ENCODE measurements at regions not wholly inside any gene's neighbourhood (a gene's known extent, or its start where the extent isn't known, plus 50 kb on each side); places are given as distances from the start of the nearest gene placed in this dataset.

DNA sequence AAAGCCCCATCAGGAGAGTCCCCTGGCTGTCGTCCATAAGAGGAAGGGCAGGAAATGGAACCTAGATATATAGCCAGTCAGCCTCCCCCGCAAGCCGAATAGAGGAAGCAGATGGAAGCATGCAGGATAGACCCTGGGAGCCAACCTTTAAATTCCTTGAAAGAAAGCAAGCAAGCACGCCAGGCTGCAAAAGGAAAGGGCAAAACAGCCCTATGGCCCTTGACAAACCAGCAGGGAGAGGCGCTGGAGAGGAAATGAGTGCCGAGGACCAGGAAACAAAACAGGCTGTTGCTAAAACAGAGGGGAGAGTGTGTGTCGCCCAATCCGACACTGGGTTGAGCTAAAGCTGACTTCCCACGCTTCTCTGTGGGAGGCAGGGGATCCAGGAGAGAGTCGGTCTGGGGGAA lies 203.5 kb upstream of the MTNR1B start:
- H3K79me2 ChIP-seq (ENCODE audit: control insufficient read depth, insufficient read depth, low read length) = no peaks in the 10 kb centered on the region
- H2AFZ ChIP-seq (ENCODE audit: low read length) = peak overlapping the region; percentile 77
- no peaks in the 10 kb centered on the region for H3K9me3 ChIP-seq (ENCODE audit: control insufficient read depth, insufficient read depth, low read depth, low read length)
- H3K4me2 ChIP-seq (ENCODE audit: extremely low read depth, insufficient read depth, low read length) = peak overlapping the region; percentile 21
- DNase-seq (ENCODE audit: low read depth in 2 of 2) = peak; percentile 14 to 56
- peak overlapping the region in 1 of 4 experiments; percentile 37 for H3K4me3 ChIP-seq (replicated peaks in 1 of 4; ENCODE audit: control extremely low read depth in 1 of 4, insufficient read depth in 1 of 4, low read depth in 3 of 4, low read length in 4 of 4)
- no peaks in the 10 kb centered on the region for H3K4me1 ChIP-seq (ENCODE audit: control insufficient read depth, extremely low read depth, insufficient read depth, low read length)
- TF ChIP-seq EZH2 (IDR thresholded peaks at IDR 0.05; ENCODE audit: low read length, missing control alignments) = no peak
- TF ChIP-seq, protein P1, sequence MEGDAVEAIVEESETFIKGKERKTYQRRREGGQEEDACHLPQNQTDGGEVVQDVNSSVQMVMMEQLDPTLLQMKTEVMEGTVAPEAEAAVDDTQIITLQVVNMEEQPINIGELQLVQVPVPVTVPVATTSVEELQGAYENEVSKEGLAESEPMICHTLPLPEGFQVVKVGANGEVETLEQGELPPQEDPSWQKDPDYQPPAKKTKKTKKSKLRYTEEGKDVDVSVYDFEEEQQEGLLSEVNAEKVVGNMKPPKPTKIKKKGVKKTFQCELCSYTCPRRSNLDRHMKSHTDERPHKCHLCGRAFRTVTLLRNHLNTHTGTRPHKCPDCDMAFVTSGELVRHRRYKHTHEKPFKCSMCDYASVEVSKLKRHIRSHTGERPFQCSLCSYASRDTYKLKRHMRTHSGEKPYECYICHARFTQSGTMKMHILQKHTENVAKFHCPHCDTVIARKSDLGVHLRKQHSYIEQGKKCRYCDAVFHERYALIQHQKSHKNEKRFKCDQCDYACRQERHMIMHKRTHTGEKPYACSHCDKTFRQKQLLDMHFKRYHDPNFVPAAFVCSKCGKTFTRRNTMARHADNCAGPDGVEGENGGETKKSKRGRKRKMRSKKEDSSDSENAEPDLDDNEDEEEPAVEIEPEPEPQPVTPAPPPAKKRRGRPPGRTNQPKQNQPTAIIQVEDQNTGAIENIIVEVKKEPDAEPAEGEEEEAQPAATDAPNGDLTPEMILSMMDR (conservative IDR thresholded peaks at IDR 0.05 in 1 of 2, IDR thresholded peaks at IDR 0.05 in 1 of 2; ENCODE audit: low read depth in 1 of 2, low read length in 2 of 2) = no peak
- no peaks in the 10 kb centered on the region for H3K36me3 ChIP-seq (ENCODE audit: control insufficient read depth, insufficient read depth, low read length)
- no peak overlapping the region for H3K9ac ChIP-seq (ENCODE audit: insufficient read depth, low read length)
- no peaks in the 10 kb centered on the region for H4K20me1 ChIP-seq (ENCODE audit: control insufficient read depth, extremely low read depth, insufficient read depth, low read length)
- no peaks in the 10 kb centered on the region for H3K27me3 ChIP-seq (ENCODE audit: control insufficient read depth, insufficient read depth, low read length)
- no peak overlapping the region for H3K27ac ChIP-seq (ENCODE audit: insufficient read depth, low read length)

DNA sequence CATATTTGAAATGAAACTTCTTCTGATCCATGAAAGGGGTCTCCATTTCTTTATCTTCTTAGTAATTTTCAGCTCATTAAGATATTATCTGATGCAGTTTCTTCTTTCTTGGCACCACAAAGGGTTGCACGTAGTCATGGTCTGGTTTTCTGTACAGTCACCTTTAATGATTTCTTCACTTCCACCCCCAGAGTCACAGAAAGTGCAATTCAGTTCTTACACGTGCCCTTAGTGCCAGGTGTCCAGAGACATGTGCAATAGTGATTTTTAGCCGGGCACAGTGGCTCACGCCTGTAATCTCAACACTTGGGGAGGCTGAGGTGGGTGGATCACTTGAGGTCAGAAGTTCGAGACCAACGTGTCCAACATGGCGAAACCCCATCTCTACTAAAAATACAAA lies 202.8 kb upstream of the MTNR1B start:
- Histone ChIP-seq H3K27me3 (ENCODE audit: control insufficient read depth, insufficient read depth, low read length) (no peaks in the 10 kb centered on the region), H3K27ac (ENCODE audit: insufficient read depth, low read length) (no peak overlapping the region), H3K4me2 (ENCODE audit: extremely low read depth, insufficient read depth, low read length) (no peak overlapping the region), H3K9ac (ENCODE audit: insufficient read depth, low read length) (no peak overlapping the region), H3K9me3 (ENCODE audit: control insufficient read depth, insufficient read depth, low read depth, low read length) (no peaks in the 10 kb centered on the region), H3K36me3 (ENCODE audit: control insufficient read depth, insufficient read depth, low read length) (no peaks in the 10 kb centered on the region), H3K4me3 (replicated peaks in 1 of 4; ENCODE audit: control extremely low read depth in 1 of 4, insufficient read depth in 1 of 4, low read depth in 3 of 4, low read length in 4 of 4) (no peak overlapping the region), H4K20me1 (ENCODE audit: control insufficient read depth, extremely low read depth, insufficient read depth, low read length) (no peaks in the 10 kb centered on the region), H3K4me1 (ENCODE audit: control insufficient read depth, extremely low read depth, insufficient read depth, low read length) (no peaks in the 10 kb centered on the region), H3K79me2 (ENCODE audit: control insufficient read depth, insufficient read depth, low read length) (no peaks in the 10 kb centered on the region), H2AFZ (ENCODE audit: low read length) (no peak overlapping the region)
- peak in 1 of 2 donors; percentile 7 for DNase-seq (ENCODE audit: low read depth in 2 of 2)
- TF ChIP-seq EZH2 (IDR thresholded peaks at IDR 0.05; ENCODE audit: low read length, missing control alignments) = no peak
- TF ChIP-seq, protein P1 (conservative IDR thresholded peaks at IDR 0.05 in 1 of 2, IDR thresholded peaks at IDR 0.05 in 1 of 2; ENCODE audit: low read depth in 1 of 2, low read length in 2 of 2) = no peak

GRCh38 chr11:92767416-92767815 lies 202.0 kb upstream of the MTNR1B start:
- no peak for DNase-seq (ENCODE audit: low read depth in 2 of 2)
- Histone ChIP-seq H3K4me1 (ENCODE audit: control insufficient read depth, extremely low read depth, insufficient read depth, low read length) (no peaks in the 10 kb centered on the region), H3K79me2 (ENCODE audit: control insufficient read depth, insufficient read depth, low read length) (no peaks in the 10 kb centered on the region), H3K4me3 (replicated peaks in 1 of 4; ENCODE audit: control extremely low read depth in 1 of 4, insufficient read depth in 1 of 4, low read depth in 3 of 4, low read length in 4 of 4) (no peak overlapping the region), H3K4me2 (ENCODE audit: extremely low read depth, insufficient read depth, low read length) (no peak overlapping the region), H3K36me3 (ENCODE audit: control insufficient read depth, insufficient read depth, low read length) (no peaks in the 10 kb centered on the region), H4K20me1 (ENCODE audit: control insufficient read depth, extremely low read depth, insufficient read depth, low read length) (no peaks in the 10 kb centered on the region), H3K9ac (ENCODE audit: insufficient read depth, low read length) (no peak overlapping the region), H3K27ac (ENCODE audit: insufficient read depth, low read length) (no peak overlapping the region), H2AFZ (ENCODE audit: low read length) (no peak overlapping the region), H3K27me3 (ENCODE audit: control insufficient read depth, insufficient read depth, low read length) (no peaks in the 10 kb centered on the region), H3K9me3 (ENCODE audit: control insufficient read depth, insufficient read depth, low read depth, low read length) (no peaks in the 10 kb centered on the region)
- no peak for TF ChIP-seq EZH2 (IDR thresholded peaks at IDR 0.05; ENCODE audit: low read length, missing control alignments)
- TF ChIP-seq, protein P1 (conservative IDR thresholded peaks at IDR 0.05 in 1 of 2, IDR thresholded peaks at IDR 0.05 in 1 of 2; ENCODE audit: low read depth in 1 of 2, low read length in 2 of 2) = no peak
